NT2/D1 (cell line): ENCODE measurements at regions not wholly inside any gene's neighbourhood (a gene's known extent, or its start where the extent isn't known, plus 50 kb on each side); places are given as distances from the start of the nearest gene placed in this dataset.

Experiments
- DNase-seq: peaks from one replicate; pipeline ENCODE4 v3.0.0-alpha.2; 2011; ENCODE audit warnings: low read depth, low spot score
- H3K27me3 ChIP-seq: 2 replicates; pipeline ENCODE4 v1.6.0; 2011; ENCODE audit warnings: mild to moderate bottlenecking; ENCODE audit not compliant: insufficient read length, insufficient read depth
- H3K36me3 ChIP-seq: 2 replicates; pipeline ENCODE4 v1.6.1; 2011; ENCODE audit warnings: mild to moderate bottlenecking, low read length, mixed read lengths; ENCODE audit not compliant: insufficient read depth, insufficient read length
- H3K4me1 ChIP-seq: 2 replicates; pipeline ENCODE4 v1.5.1; 2011; ENCODE audit not compliant: insufficient read depth, insufficient read length
- H3K4me3 ChIP-seq: 2 replicates; pipeline ENCODE4 v1.5.1; 2011; ENCODE audit warnings: low read depth; ENCODE audit not compliant: insufficient read length
- H3K9ac ChIP-seq: 2 replicates; pipeline ENCODE4 v1.6.0; 2011; ENCODE audit warnings: low read depth; ENCODE audit not compliant: insufficient read length
- H3K9me3 ChIP-seq: 2 replicates; pipeline ENCODE4 v1.5.1; 2011; ENCODE audit warnings: mild to moderate bottlenecking, low read length; ENCODE audit not compliant: insufficient read depth
- SUZ12 ChIP-seq: IDR thresholded peaks from 2 replicates; pipeline ENCODE4 v1.6.1; 2011; ENCODE audit not compliant: insufficient read length, insufficient read depth; ENCODE audit errors: extremely low read depth
- YY1 ChIP-seq: IDR thresholded peaks from 2 replicates; pipeline ENCODE4 v1.6.1; 2011; ENCODE audit not compliant: insufficient read length, insufficient read depth
- ZNF274 ChIP-seq: IDR thresholded peaks from 2 replicates; pipeline ENCODE4 v1.6.1; 2011; ENCODE audit warnings: mild to moderate bottlenecking, low read depth, low read length

- Histone ChIP-seq H3K9me3 (no peaks in the 10 kb centered on the region), H3K36me3 (no peaks in the 10 kb centered on the region), H3K4me1 (no peaks in the 10 kb centered on the region), H3K9ac (no peak overlapping the region), H3K27me3 (no peaks in the 10 kb centered on the region), H3K4me3 (no peak overlapping the region)
- DNase-seq, result no peak
- TF ChIP-seq YY1 (no peak), SUZ12 (no peak), ZNF274 (no peak)
Observed at GRCh38 chr2:15702452-15702851, 110.8 kb downstream of the DDX1 start.

GRCh38 chr2:15703365-15703869 is 111.7 kb downstream of the DDX1 start:
- Histone ChIP-seq H3K27me3 (no peaks in the 10 kb centered on the region), H3K9me3 (no peaks in the 10 kb centered on the region), H3K4me3 (no peak overlapping the region), H3K4me1 (no peaks in the 10 kb centered on the region), H3K9ac (no peak overlapping the region), H3K36me3 (no peaks in the 10 kb centered on the region)
- no peak for DNase-seq
- TF ChIP-seq SUZ12, result no peak
- no peak for TF ChIP-seq ZNF274

GRCh38 chr2:15704086-15704787 is 112.6 kb downstream of the DDX1 start:
- TF ChIP-seq ZNF274 (no peak), YY1 (no peak), SUZ12 (no peak)
- DNase-seq, result no peak

GRCh38 chr2:15704788-15705115 is 113.1 kb downstream of the DDX1 start:
- H3K36me3 ChIP-seq, result no peaks in the 10 kb centered on the region
- H3K9me3 ChIP-seq, result no peaks in the 10 kb centered on the region
- no peak for DNase-seq
- TF ChIP-seq ZNF274, result no peak
- TF ChIP-seq SUZ12, result no peak
- no peak for TF ChIP-seq YY1
- no peak overlapping the region for H3K4me3 ChIP-seq
- no peaks in the 10 kb centered on the region for H3K4me1 ChIP-seq
- H3K27me3 ChIP-seq, result no peaks in the 10 kb centered on the region
- H3K9ac ChIP-seq, result no peak overlapping the region

More at GRCh38 chr2:15704086-15704787, 112.6 kb downstream of the DDX1 start:
- H3K27me3 ChIP-seq, result no peaks in the 10 kb centered on the region
- H3K9me3 ChIP-seq, result no peaks in the 10 kb centered on the region
- no peak overlapping the region for H3K9ac ChIP-seq
- H3K36me3 ChIP-seq, result no peaks in the 10 kb centered on the region
- no peak overlapping the region for H3K4me3 ChIP-seq
- H3K4me1 ChIP-seq, result no peaks in the 10 kb centered on the region

- no peak overlapping the region for H3K9ac ChIP-seq
- no peaks in the 10 kb centered on the region for H3K9me3 ChIP-seq
- H3K4me1 ChIP-seq, result no peaks in the 10 kb centered on the region
- no peaks in the 10 kb centered on the region for H3K36me3 ChIP-seq
- H3K27me3 ChIP-seq, result no peaks in the 10 kb centered on the region
- DNase-seq, result no peak
- TF ChIP-seq SUZ12 (no peak), ZNF274 (no peak), YY1 (no peak)
- H3K4me3 ChIP-seq, result no peak overlapping the region
Observed at GRCh38 chr2:15705310-15705709, 113.6 kb downstream of the DDX1 start.

- no peak overlapping the region for H3K9ac ChIP-seq
- no peaks in the 10 kb centered on the region for H3K36me3 ChIP-seq
- no peak overlapping the region for H3K4me3 ChIP-seq
- no peak for DNase-seq
- no peaks in the 10 kb centered on the region for H3K27me3 ChIP-seq
- H3K9me3 ChIP-seq, result no peaks in the 10 kb centered on the region
- no peaks in the 10 kb centered on the region for H3K4me1 ChIP-seq
- TF ChIP-seq ZNF274 (no peak), YY1 (no peak), SUZ12 (no peak)
Observed at GRCh38 chr2:15705839-15706386, 114.2 kb downstream of the DDX1 start.

- no peak for TF ChIP-seq SUZ12
- no peak for TF ChIP-seq ZNF274
- TF ChIP-seq YY1, result no peak
- DNase-seq, result no peak
- Histone ChIP-seq H3K4me1 (no peaks in the 10 kb centered on the region), H3K27me3 (no peaks in the 10 kb centered on the region), H3K9me3 (no peaks in the 10 kb centered on the region), H3K36me3 (no peaks in the 10 kb centered on the region), H3K9ac (no peak overlapping the region), H3K4me3 (no peak overlapping the region)
Observed at GRCh38 chr2:15706424-15706823, 114.8 kb downstream of the DDX1 start.

- H3K36me3 ChIP-seq, result no peaks in the 10 kb centered on the region
- no peaks in the 10 kb centered on the region for H3K9me3 ChIP-seq
- no peak for TF ChIP-seq SUZ12
- TF ChIP-seq ZNF274, result no peak
- no peak for TF ChIP-seq YY1
- H3K4me1 ChIP-seq, result no peaks in the 10 kb centered on the region
- DNase-seq, result no peak
- H3K27me3 ChIP-seq, result no peaks in the 10 kb centered on the region
- no peak overlapping the region for H3K9ac ChIP-seq
- no peak overlapping the region for H3K4me3 ChIP-seq
Observed at GRCh38 chr2:15706986-15707632, 115.4 kb downstream of the DDX1 start.
